H1 (cell line): ENCODE measurements at regions not wholly inside any gene's neighbourhood (a gene's known extent, or its start where the extent isn't known, plus 50 kb on each side); places are given as distances from the start of the nearest gene placed in this dataset.

Experiments used
- CTCF ChIA-PET: fragments of 300-600 bp; sonication (Branson Sonifier 250); formaldehyde crosslinking; loops from one replicate; lab custom pipeline; 2021; ENCODE audit not compliant: partially characterized antibody; lab: Charles Lee
- POLR2A ChIA-PET: fragments of 300-600 bp; sonication (Branson Sonifier 250); formaldehyde crosslinking; loops from one replicate; lab custom pipeline; 2021; ENCODE audit warnings: inconsistent platforms; ENCODE audit not compliant: partially characterized antibody; lab: Charles Lee
- DNase-seq, 2 experiments: peaks; one replicate each; pipeline versions ENCODE4 v3.0.0 to v3.0.0-alpha.2; 2010 to 2022; ENCODE audit warnings: low spot score in 2 of 2, low read depth in 1 of 2, mixed read lengths in 1 of 2
- FAIRE-seq: peaks from 2 replicates; lab custom pipeline; 2011; peaks lifted over from hg19 to GRCh38; lab: Jason Lieb, UNC
- H2AFZ ChIP-seq: 2 replicates; pipeline ENCODE4 v1.8.1; 2012; ENCODE audit warnings: low read length, inconsistent platforms
- H2AK5ac ChIP-seq: 2 replicates; pipeline ENCODE4 v1.6.1; 2013; ENCODE audit warnings: low read depth, low read length
- H2BK120ac ChIP-seq: replicated peaks from 2 replicates; pipeline ENCODE3; 2013; ENCODE audit warnings: low read depth, low read length, inconsistent platforms
- H2BK12ac ChIP-seq: 2 replicates; pipeline ENCODE4 v1.6.1; 2013; ENCODE audit warnings: low read depth, low read length
- H2BK15ac ChIP-seq: 2 replicates; pipeline ENCODE4 v1.6.1; 2013; ENCODE audit warnings: low read length
- H2BK20ac ChIP-seq: 2 replicates; pipeline ENCODE4 v1.6.1; 2013; ENCODE audit warnings: low read length
- H2BK5ac ChIP-seq: 2 replicates; pipeline ENCODE4 v1.6.1; 2013; ENCODE audit warnings: low read depth, low read length
- H3K14ac ChIP-seq: 2 replicates; pipeline ENCODE4 v1.6.1; 2013; ENCODE audit warnings: inconsistent platforms; ENCODE audit not compliant: insufficient read length
- H3K18ac ChIP-seq: 2 replicates; pipeline ENCODE4 v1.6.1; 2013; ENCODE audit warnings: low read length; ENCODE audit errors: extremely low read depth
- H3K23ac ChIP-seq: 2 replicates; pipeline ENCODE4 v1.6.1; 2013; ENCODE audit warnings: inconsistent platforms; ENCODE audit not compliant: insufficient read length
- H3K23me2 ChIP-seq: 2 replicates; pipeline ENCODE4 v1.6.1; 2013; ENCODE audit warnings: low read depth, low read length
- H3K27ac ChIP-seq: 2 replicates; pipeline ENCODE4 v1.6.1; 2011; ENCODE audit warnings: low read depth, low read length, inconsistent platforms
- H3K27me3 ChIP-seq, 4 experiments: replicated peaks in 1 of 4; 1 replicate in 1 of 4; 2 replicates in 3 of 4; pipeline versions ENCODE4 v1.6.1 to v1.8.1; 2011 to 2013; ENCODE audit warnings: low read length in 3 of 4, mild to moderate bottlenecking in 3 of 4, inconsistent platforms in 2 of 4, mixed read lengths in 2 of 4, moderate library complexity in 1 of 4; ENCODE audit not compliant: control insufficient read depth in 3 of 4, insufficient read depth in 3 of 4; ENCODE audit errors: extremely low read depth in 1 of 4
- H3K36me3 ChIP-seq, 4 experiments: 2 replicates each; pipeline versions ENCODE4 v1.6.1 to v1.8.1; 2011 to 2013; ENCODE audit warnings: mild to moderate bottlenecking in 4 of 4, low read length in 3 of 4, moderate library complexity in 2 of 4, control low read depth in 1 of 4, inconsistent platforms in 1 of 4; ENCODE audit not compliant: insufficient read depth in 4 of 4, control insufficient read depth in 2 of 4
- H3K4ac ChIP-seq: replicated peaks from 2 replicates; pipeline ENCODE3; 2013; ENCODE audit warnings: low read length, low read depth, mixed read lengths, inconsistent platforms; ENCODE audit not compliant: insufficient read length
- H3K4me1 ChIP-seq, 4 experiments: replicated peaks in 1 of 4; 1 replicate in 1 of 4; 2 replicates in 3 of 4; pipeline versions ENCODE4 v1.6.1 to v1.8.1; 2011 to 2013; ENCODE audit warnings: low read length in 3 of 4, inconsistent platforms in 2 of 4, mixed read lengths in 1 of 4; ENCODE audit not compliant: insufficient read depth in 4 of 4, control insufficient read depth in 3 of 4
- H3K4me2 ChIP-seq, 2 experiments: 2 replicates each; pipeline versions ENCODE4 v1.6.1 to v1.8.1; 2011 to 2013; ENCODE audit warnings: low read depth in 2 of 2, low read length in 2 of 2, control low read depth in 1 of 2, inconsistent platforms in 1 of 2, mild to moderate bottlenecking in 1 of 2; ENCODE audit not compliant: insufficient read depth in 1 of 2
- H3K4me3 ChIP-seq, 4 experiments: fragments of 200-600, 300-600 bp in 1 of 4; sonication (generic), shearing (Covaris generic), sonication (Bioruptor Twin) in 1 of 4; 2 replicates each; pipeline versions ENCODE4 v1.5.1 to v1.8.1; 2011 to 2016; ENCODE audit warnings: low read length in 4 of 4, low read depth in 3 of 4, control low read depth in 2 of 4, inconsistent platforms in 2 of 4, mild to moderate bottlenecking in 2 of 4, mixed read lengths in 1 of 4, moderate library complexity in 1 of 4; ENCODE audit not compliant: insufficient read depth in 2 of 4; ENCODE audit errors: extremely low read depth in 1 of 4
- H3K56ac ChIP-seq: replicated peaks from 2 replicates; pipeline ENCODE3; 2013; ENCODE audit warnings: low read depth, mild to moderate bottlenecking, mixed read lengths, low read length, inconsistent platforms; ENCODE audit not compliant: insufficient read length
- H3K79me1 ChIP-seq: 2 replicates; pipeline ENCODE4 v1.6.1; 2013; ENCODE audit warnings: low read depth, low read length, control low read depth
- H3K79me2 ChIP-seq, 2 experiments: 2 replicates each; pipeline versions ENCODE4 v1.6.1 to v1.8.1; 2012 to 2013; ENCODE audit warnings: low read length in 2 of 2, mild to moderate bottlenecking in 2 of 2, inconsistent platforms in 1 of 2; ENCODE audit not compliant: insufficient read depth in 2 of 2, control insufficient read depth in 1 of 2
- H3K9ac ChIP-seq, 4 experiments: replicated peaks in 1 of 4; 1 replicate in 1 of 4; 2 replicates in 3 of 4; pipeline versions ENCODE4 v1.6.1 to v1.8.1; 2011 to 2013; ENCODE audit warnings: low read depth in 3 of 4, low read length in 3 of 4, control low read depth in 2 of 4, mild to moderate bottlenecking in 2 of 4, moderate library complexity in 2 of 4, inconsistent platforms in 1 of 4; ENCODE audit errors: extremely low read depth in 1 of 4
- H3K9me3 ChIP-seq, 2 experiments: 2 replicates each; pipeline versions ENCODE4 v1.6.1 to v1.8.1; 2012 to 2013; ENCODE audit warnings: mild to moderate bottlenecking in 2 of 2, moderate library complexity in 2 of 2, control low read depth in 1 of 2, inconsistent platforms in 1 of 2, low read depth in 1 of 2, low read length in 1 of 2, mixed read lengths in 1 of 2; ENCODE audit not compliant: insufficient read depth in 2 of 2
- H4K20me1 ChIP-seq, 2 experiments: replicated peaks in 1 of 2; 2 replicates each; pipeline versions ENCODE3 to v1.8.1; 2011 to 2013; ENCODE audit warnings: inconsistent platforms in 2 of 2, low read length in 2 of 2, mild to moderate bottlenecking in 1 of 2; ENCODE audit not compliant: insufficient read depth in 2 of 2, control insufficient read depth in 1 of 2
- H4K5ac ChIP-seq: 2 replicates; pipeline ENCODE4 v1.6.1; 2013; ENCODE audit warnings: low read length, low read depth, mixed read lengths, inconsistent platforms; ENCODE audit not compliant: insufficient read length
- H4K8ac ChIP-seq: 2 replicates; pipeline ENCODE4 v1.8.0; 2013; ENCODE audit warnings: mild to moderate bottlenecking, moderate library complexity, low read length, inconsistent platforms; ENCODE audit not compliant: insufficient read depth; ENCODE audit errors: extremely low read depth
- H4K91ac ChIP-seq: replicated peaks from 2 replicates; pipeline ENCODE3; 2013; ENCODE audit warnings: low read length, mixed read lengths, inconsistent platforms; ENCODE audit not compliant: insufficient read length
- CTCF ChIP-seq, 3 experiments: IDR thresholded peaks; 1 replicate in 2 of 3; 2 replicates in 1 of 3; pipeline versions ENCODE4 v1.5.1 to v1.6.1; 2011; ENCODE audit warnings: low read length in 3 of 3, mild to moderate bottlenecking in 3 of 3, inconsistent platforms in 2 of 3, low read depth in 1 of 3, moderate library complexity in 1 of 3; ENCODE audit not compliant: insufficient read depth in 1 of 3; ENCODE audit errors: control extremely low read depth in 1 of 3
- FOSL1 ChIP-seq: IDR thresholded peaks from 2 replicates; pipeline ENCODE4 v1.6.1; 2011; ENCODE audit warnings: mild to moderate bottlenecking, low read depth, low read length, moderate library complexity; ENCODE audit not compliant: insufficient read depth
- GABPA ChIP-seq: IDR thresholded peaks from 2 replicates; pipeline ENCODE4 v1.6.1; 2011; ENCODE audit warnings: mild to moderate bottlenecking, low read length, moderate library complexity, borderline replicate concordance; ENCODE audit not compliant: insufficient read depth
- JUN ChIP-seq: IDR thresholded peaks from 2 replicates; pipeline ENCODE4 v1.6.1; 2011; ENCODE audit warnings: low read depth, mild to moderate bottlenecking, improper control_type of control experiment, low read length
- KDM5A ChIP-seq: fragments of 200-600 bp; IDR thresholded peaks from 2 replicates; pipeline ENCODE4 v1.7.1; 2012; ENCODE audit warnings: mild to moderate bottlenecking, low read length, inconsistent platforms, mixed read lengths
- MAX ChIP-seq: IDR thresholded peaks from 2 replicates; pipeline ENCODE4 v1.6.1; 2012; ENCODE audit warnings: inconsistent platforms
- RBBP5 ChIP-seq: IDR thresholded peaks from 2 replicates; pipeline ENCODE4 v1.7.1; 2012; ENCODE audit warnings: low read depth, mild to moderate bottlenecking, inconsistent platforms, low read length, moderate library complexity, borderline replicate concordance
- SIRT6 ChIP-seq: IDR thresholded peaks from one replicate; pipeline ENCODE4 v1.7.1; 2012; ENCODE audit warnings: low read length, inconsistent platforms
- SP4 ChIP-seq: IDR thresholded peaks from 2 replicates; pipeline ENCODE4 v1.6.1; 2012; ENCODE audit warnings: low read length, inconsistent platforms
- SRF ChIP-seq: IDR thresholded peaks from 2 replicates; pipeline ENCODE4 v1.6.1; 2011; ENCODE audit warnings: mild to moderate bottlenecking, low read depth, low read length, moderate library complexity
- TAF1 ChIP-seq: IDR thresholded peaks from 2 replicates; pipeline ENCODE4 v1.6.1; 2011; ENCODE audit warnings: mild to moderate bottlenecking, low read depth, low read length
- WGBS, 2 experiments: shearing (Covaris generic) in 1 of 2; methylation state at CpG; one replicate each; pipeline versions ENCODE4 v1.1.6 to v1.1.7; 2013 to 2015; ENCODE audit warnings: low lambda C conversion rate in 2 of 2, mixed read lengths in 2 of 2, inconsistent platforms in 1 of 2, low coverage in 1 of 2, missing lambda C conversion rate in 1 of 2; ENCODE audit not compliant: insufficient replicate concordance in 2 of 2, insufficient coverage in 1 of 2, insufficient read length in 1 of 2; ENCODE audit errors: extremely low coverage in 1 of 2, missing lambda C conversion rate in 1 of 2; 5-methylcytosine and 5-hydroxymethylcytosine counted together

- Histone ChIP-seq H4K8ac (no peak overlapping the region), H3K9me3 (no peaks in the 10 kb centered on the region), H3K36me3 (no peaks in the 10 kb centered on the region), H3K23ac (no peak overlapping the region), H3K9ac (no peak overlapping the region), H3K18ac (no peak overlapping the region), H2BK12ac (no peak overlapping the region), H4K20me1 (no peaks in the 10 kb centered on the region), H3K27ac (no peak overlapping the region), H4K91ac (no peak overlapping the region), H3K14ac (no peak overlapping the region), H2AFZ (no peak overlapping the region), H3K79me2 (no peaks in the 10 kb centered on the region), H3K4me1 (no peaks in the 10 kb centered on the region), H3K4me2 (no peak overlapping the region), H4K5ac (no peak overlapping the region), H3K56ac (no peak overlapping the region), H2BK15ac (no peak overlapping the region), H2AK5ac (no peak overlapping the region), H3K27me3 (no peaks in the 10 kb centered on the region), H3K4ac (no peak overlapping the region), H3K79me1 (no peaks in the 10 kb centered on the region), H3K23me2 (no peaks in the 10 kb centered on the region), H2BK20ac (no peak overlapping the region), H2BK120ac (no peak overlapping the region), H3K4me3 (no peak overlapping the region), H2BK5ac (no peak overlapping the region)
- DNase-seq = no peak
- no peak for FAIRE-seq
- CTCF ChIA-PET = no interaction called here
- TF ChIP-seq SP4 (no peak), RBBP5 (no peak), SRF (no peak), SIRT6 (no peak), MAX (no peak), TAF1 (no peak), KDM5A (no peak), FOSL1 (no peak), JUN (no peak), CTCF (IDR thresholded peaks at IDR 0.05; ENCODE audit: control extremely low read depth in 1 of 3, insufficient read depth in 1 of 3, low read depth in 1 of 3, low read length in 3 of 3) (no peak), GABPA (no peak)
- POLR2A ChIA-PET = no interaction called here
- 96% methylated on average over 1 of the region's 1 CpG; no CpG with 5 or more reads in 1 of the 2 experiments for WGBS, 2 experiments
These were observed 140.3 kb upstream of the SMAD1 start for GRCh38 chr4:145341381-145341780.
